Activated naive CD4-positive, alpha-beta T cell treated with anti-CD3 and anti-CD28 coated beads, Interleukin-2, amount 50 U/mL, for 72 hours (primary cell): ENCODE measurements at regions not wholly inside any gene's neighbourhood (a gene's known extent, or its start where the extent isn't known, plus 50 kb on each side); places are given as distances from the start of the nearest gene placed in this dataset.
"Not testable (repeated sequence)": the region's sequence is repeated elsewhere in the genome, so short reads cannot be mapped to it uniquely, and the experiment has no call there.

Experiments used
- ATAC-seq, 2 donors: fragments of 150-1000 bp; cut with Tn5 transposase; 2 replicates each; pipeline ENCODE4 v1.10.0; 2021; ENCODE audit warnings: mild to moderate bottlenecking in 2 of 2, moderate library complexity in 2 of 2
- DNase-seq, 2 donors: peaks; one replicate each; pipeline ENCODE4 v3.0.0; 2021 to 2022; ENCODE audit warnings: low spot score in 2 of 2
- H3K27ac Mint-ChIP-seq, 2 donors: one replicate each; pipeline ENCODE4 v1.8.0; 2022; ENCODE audit warnings: mild to moderate bottlenecking in 2 of 2, mixed read lengths in 2 of 2
- H3K36me3 Mint-ChIP-seq, 2 donors: one replicate each; pipeline ENCODE4 v1.8.0; 2022; ENCODE audit warnings: mixed read lengths in 2 of 2
- H3K9me3 Mint-ChIP-seq, 2 donors: one replicate each; pipeline ENCODE4 v1.8.0; 2022; ENCODE audit warnings: mixed read lengths in 2 of 2

GRCh38 chr2:142727821-142728478 lies 149.5 kb upstream of the KYNU start:
- not testable (repeated sequence) for ATAC-seq, H3K27ac Mint-ChIP-seq, DNase-seq, H3K36me3 Mint-ChIP-seq
- peaks cover 6 to 12% of the 10 kb centered on the region in 2 donors for H3K9me3 Mint-ChIP-seq

GRCh38 chr2:142725386-142725785 lies 152.1 kb upstream of the KYNU start:
- peaks cover 6% of the 10 kb centered on the region in 2 donors for H3K9me3 Mint-ChIP-seq
- no peak for DNase-seq
- no peak for ATAC-seq

DNA sequence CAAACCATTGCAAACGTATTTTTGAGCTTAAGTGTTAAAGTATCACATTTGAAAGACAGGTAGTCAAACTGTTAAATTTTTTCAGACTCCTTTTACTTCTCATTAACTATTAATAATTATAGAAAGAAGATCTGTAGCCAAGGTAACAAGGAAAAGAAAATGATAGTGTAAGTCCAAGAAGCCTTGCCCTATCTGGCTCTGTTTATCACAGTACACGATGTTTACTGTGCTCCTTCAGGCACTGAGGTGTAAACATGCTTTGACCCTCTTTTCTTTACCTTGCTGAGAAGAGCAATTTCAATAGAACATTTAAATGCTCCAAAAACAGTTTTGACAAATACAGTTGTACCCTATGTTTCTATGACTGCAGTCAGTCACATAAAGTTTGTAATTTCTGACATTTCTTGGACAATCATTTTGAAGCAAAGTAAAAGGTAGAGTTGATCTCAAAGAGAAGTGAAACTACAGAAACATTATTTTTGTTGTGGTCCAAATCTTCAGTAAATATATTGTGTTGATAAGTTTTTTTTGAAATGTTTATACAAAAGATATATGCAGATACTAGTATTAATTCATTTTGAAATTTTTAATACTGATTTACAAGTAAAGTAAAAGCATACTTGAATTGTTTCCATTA lies 152.6 kb upstream of the KYNU start:
- H3K9me3 Mint-ChIP-seq = peaks cover 6 to 10% of the 10 kb centered on the region in 2 donors
- no peak for ATAC-seq
- no peak for DNase-seq
- H3K27ac Mint-ChIP-seq = no peak overlapping the region
- peaks cover 0 to 4% of the 10 kb centered on the region in 2 donors for H3K36me3 Mint-ChIP-seq

More at GRCh38 chr2:142725386-142725785, 152.1 kb upstream of the KYNU start:
- H3K27ac Mint-ChIP-seq = no peak overlapping the region
- peaks cover 0 to 4% of the 10 kb centered on the region in 2 donors for H3K36me3 Mint-ChIP-seq

DNA sequence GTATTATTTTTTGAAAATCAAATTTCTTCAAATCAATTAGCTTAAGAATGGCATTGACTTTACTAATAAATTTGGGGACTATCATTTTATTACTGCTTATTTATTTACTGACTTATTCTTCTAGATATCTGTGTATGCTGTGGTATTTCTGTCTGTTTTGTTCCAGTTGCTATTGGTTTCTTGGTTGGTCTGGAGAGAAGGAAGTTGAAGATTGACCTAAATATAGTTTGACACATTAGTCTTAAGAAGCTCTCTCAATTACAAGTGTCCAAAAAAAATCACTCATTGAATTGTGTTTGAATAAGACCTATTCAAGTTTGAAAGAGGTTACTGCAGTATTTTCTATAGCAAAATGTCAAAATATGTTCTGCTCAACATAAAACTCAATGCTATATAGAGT lies 153.3 kb upstream of the KYNU start:
- DNase-seq = no peak
- no peak for ATAC-seq
- H3K27ac Mint-ChIP-seq = no peak overlapping the region
- peaks cover 4 to 8% of the 10 kb centered on the region in 2 donors for H3K9me3 Mint-ChIP-seq
- peaks cover 0 to 4% of the 10 kb centered on the region in 2 donors for H3K36me3 Mint-ChIP-seq

GRCh38 chr2:142723236-142723635 lies 154.2 kb upstream of the KYNU start:
- H3K27ac Mint-ChIP-seq = no peak overlapping the region
- H3K36me3 Mint-ChIP-seq = peaks cover 0 to 4% of the 10 kb centered on the region in 2 donors
- no peak for DNase-seq
- no peak for ATAC-seq
- peaks cover 0 to 4% of the 10 kb centered on the region in 2 donors for H3K9me3 Mint-ChIP-seq

- Mint-ChIP-seq H3K27ac (no peak overlapping the region), H3K36me3 (peaks cover 0 to 2% of the 10 kb centered on the region in 2 donors), H3K9me3 (peaks cover 0 to 4% of the 10 kb centered on the region in 2 donors)
- no peak for DNase-seq
- no peak for ATAC-seq
Measured at GRCh38 chr2:142722569-142722968, 154.9 kb upstream of the KYNU start.

DNA sequence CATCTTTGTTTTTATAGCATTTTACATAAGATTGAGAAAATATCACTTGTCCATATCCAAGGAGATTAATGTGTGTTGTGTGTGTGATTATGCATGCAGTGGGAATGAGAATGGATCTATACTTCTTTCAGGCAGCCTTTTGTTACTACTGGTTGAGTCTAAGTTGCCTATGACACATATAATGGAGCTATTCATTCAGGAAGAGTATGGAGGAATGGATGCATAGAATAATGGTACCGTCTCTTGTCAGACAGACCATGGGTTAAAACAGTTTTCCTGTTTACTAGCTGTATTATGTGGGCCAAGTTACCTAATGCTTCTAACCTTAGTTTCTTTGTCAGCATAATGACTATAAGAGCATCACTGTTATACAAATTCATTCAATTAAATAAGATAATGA lies 155.4 kb upstream of the KYNU start:
- Mint-ChIP-seq H3K9me3 (peaks cover 0 to 4% of the 10 kb centered on the region in 2 donors), H3K27ac (no peak overlapping the region), H3K36me3 (no peaks in the 10 kb centered on the region)
- DNase-seq (no peak), ATAC-seq (no peak)

DNA sequence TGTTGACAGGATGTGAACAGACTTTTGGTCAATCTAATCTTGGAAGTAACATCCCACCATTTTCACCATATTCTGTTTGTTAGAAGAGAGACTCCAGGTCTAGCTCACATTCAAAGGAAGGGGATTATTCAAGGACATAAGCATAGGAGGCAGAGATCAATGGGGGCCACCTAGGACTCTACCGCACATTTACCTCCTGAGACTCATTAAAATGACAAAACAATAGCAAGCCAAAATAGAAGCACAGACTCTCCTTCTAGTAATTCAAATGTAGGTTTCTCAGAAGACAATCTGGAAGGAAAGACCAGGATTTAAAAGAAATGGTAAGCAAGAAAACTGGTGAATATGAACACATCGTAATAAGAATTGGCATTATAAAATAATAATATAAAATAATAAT lies 156.4 kb upstream of the KYNU start:
- Mint-ChIP-seq H3K9me3 (peaks cover 0 to 4% of the 10 kb centered on the region in 2 donors), H3K36me3 (no peaks in the 10 kb centered on the region), H3K27ac (no peak overlapping the region)
- DNase-seq (no peak), ATAC-seq (no peak)

- Mint-ChIP-seq H3K9me3 (peaks cover 0 to 4% of the 10 kb centered on the region in 2 donors), H3K27ac (no peak overlapping the region), H3K36me3 (no peaks in the 10 kb centered on the region)
- DNase-seq (no peak), ATAC-seq (no peak)
Measured at GRCh38 chr2:142718576-142719155, 158.8 kb upstream of the KYNU start.

- H3K9me3 Mint-ChIP-seq = peaks cover 0 to 4% of the 10 kb centered on the region in 2 donors
- DNase-seq = no peak
- H3K27ac Mint-ChIP-seq = no peak overlapping the region
- no peaks in the 10 kb centered on the region for H3K36me3 Mint-ChIP-seq
- no peak for ATAC-seq
Measured at GRCh38 chr2:142716463-142717242, 160.8 kb upstream of the KYNU start.

DNA sequence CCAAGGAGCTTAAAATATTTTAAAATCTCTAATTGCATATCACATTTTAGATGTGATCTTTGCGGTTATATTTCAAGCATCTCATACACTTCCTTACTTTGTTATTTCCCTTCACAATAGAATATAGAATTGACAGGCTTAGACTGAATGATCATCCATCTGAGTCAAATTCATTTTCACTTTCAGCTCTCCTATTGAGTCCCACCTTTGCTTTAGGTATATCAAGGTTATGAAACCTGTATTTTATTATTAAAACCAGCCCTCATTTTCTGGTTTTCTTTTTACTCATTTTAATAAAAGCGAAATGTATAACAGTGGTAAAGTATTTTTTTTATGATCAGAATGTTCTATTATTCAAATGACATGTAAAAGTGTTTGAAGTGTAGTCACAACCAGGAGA lies 162.9 kb upstream of the KYNU start:
- no peaks in the 10 kb centered on the region for H3K36me3 Mint-ChIP-seq
- H3K27ac Mint-ChIP-seq = no peak overlapping the region
- ATAC-seq (no peak), DNase-seq (no peak)
- peaks cover 6% of the 10 kb centered on the region in 2 donors for H3K9me3 Mint-ChIP-seq

DNA sequence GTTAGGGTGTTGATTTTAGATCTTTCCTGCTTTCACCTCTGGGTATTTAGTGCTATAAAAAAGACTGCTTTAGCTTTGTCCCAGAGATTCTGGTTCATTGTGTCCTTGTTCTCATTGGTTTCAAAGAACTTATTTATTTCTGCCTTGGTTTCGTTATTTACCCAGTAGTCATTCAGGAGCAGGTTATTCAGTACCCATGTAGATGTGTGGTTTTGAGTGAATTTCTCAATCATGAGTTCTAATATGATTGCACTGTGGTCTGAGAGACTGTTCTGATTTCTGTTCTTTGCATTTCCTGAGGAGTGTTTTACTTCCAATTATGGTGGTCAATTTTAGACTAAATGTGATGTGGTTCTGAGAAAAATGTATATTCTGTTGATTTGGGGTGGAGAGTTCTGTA lies 167.1 kb upstream of the KYNU start:
- no peak for ATAC-seq
- no peak for DNase-seq
- no peaks in the 10 kb centered on the region for H3K36me3 Mint-ChIP-seq
- H3K9me3 Mint-ChIP-seq = peaks cover 6% of the 10 kb centered on the region in 2 donors
- no peak overlapping the region for H3K27ac Mint-ChIP-seq

DNA sequence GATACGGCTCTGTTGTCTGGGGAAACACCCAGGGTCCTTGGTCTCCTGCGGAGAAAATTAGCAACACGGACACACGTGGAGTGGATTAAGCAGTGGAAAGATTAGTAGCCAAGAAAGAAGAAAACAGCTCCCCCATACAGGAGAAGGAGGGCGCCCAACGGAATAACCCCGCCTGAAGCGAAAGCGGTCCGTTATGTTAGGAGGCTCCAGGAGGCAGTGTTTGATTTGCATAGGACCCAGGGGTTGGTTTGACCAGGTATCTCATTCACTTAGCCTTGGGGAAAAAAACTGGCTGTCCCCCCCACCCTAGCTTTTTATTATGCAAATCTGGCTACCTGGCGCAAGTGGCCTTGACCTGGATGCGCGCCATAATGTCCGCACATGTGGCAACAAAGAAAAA lies 170.1 kb upstream of the KYNU start:
- Mint-ChIP-seq H3K9me3 (peaks cover 6% of the 10 kb centered on the region in 2 donors), H3K36me3 (no peaks in the 10 kb centered on the region), H3K27ac (no peak overlapping the region)
- ATAC-seq (no peak), DNase-seq (no peak)

DNA sequence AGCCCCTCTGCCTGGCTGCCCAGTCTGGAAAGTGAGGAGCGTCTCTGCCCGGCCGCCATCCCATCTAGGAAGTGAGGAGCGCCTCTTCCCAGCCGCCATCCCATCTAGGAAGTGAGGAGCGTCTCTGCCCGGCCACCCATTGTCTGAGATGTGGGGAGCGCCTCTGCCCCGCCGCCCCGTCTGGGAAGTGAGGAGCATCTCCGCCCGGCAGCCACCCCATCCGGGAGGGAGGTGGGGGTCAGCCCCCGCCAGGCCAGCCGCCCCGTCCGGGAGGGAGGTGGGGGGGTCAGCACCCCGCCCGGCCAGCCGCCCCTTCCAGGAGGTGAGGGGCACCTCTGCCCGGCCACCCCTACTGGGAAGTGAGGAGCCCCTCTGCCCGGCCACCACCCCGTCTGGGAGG lies 175.1 kb upstream of the KYNU start:
- not testable (repeated sequence) for DNase-seq, ATAC-seq, H3K9me3 Mint-ChIP-seq, H3K36me3 Mint-ChIP-seq, H3K27ac Mint-ChIP-seq

DNA sequence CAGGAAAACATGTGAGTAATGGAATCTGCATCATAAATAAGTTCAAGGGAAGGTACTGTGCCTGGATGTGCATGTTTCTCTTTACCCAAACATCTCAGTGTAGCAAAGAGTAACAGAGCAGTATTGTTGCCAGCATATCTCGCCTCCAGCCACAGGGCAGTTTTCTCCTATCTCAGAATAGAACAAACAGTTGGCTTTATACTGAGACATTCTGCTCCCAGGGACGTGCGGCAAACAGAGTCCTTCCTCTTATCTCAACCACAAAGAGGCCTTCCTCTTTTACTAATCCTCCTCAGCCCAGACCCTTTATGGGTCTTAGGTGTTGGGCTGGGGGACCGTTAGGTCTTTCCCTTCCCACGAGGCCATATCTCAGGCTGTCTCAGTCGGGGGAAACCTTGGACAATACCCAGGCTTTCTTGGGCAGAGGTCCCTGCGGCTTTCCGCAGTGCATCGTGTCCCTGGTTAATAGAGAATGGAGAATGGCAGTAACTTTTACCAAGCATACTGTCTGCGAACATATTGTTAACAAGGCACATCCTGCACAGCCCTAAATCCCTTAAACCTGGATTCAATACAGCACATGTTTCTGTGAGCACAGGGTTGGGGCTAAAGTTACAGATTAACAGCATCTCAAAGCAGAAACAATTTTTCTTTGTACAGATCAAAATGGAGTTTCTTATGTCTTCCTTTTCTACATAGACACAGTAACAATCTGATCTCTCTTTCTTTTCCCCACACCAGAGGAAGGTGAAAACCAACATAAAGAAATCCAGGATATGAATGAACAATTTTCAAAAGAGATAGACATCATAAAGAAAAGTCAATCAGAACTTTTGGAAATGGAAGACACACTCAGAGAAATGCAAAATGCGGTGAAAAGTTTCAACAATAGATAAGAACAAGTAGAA lies 181.9 kb upstream of the KYNU start:
- H3K9me3 Mint-ChIP-seq = peaks cover 8 to 13% of the 10 kb centered on the region in 2 donors
- H3K27ac Mint-ChIP-seq = peak overlapping the region in 1 of 2 donors; percentile 59
- ATAC-seq, DNase-seq, H3K36me3 Mint-ChIP-seq: not testable (repeated sequence)

DNA sequence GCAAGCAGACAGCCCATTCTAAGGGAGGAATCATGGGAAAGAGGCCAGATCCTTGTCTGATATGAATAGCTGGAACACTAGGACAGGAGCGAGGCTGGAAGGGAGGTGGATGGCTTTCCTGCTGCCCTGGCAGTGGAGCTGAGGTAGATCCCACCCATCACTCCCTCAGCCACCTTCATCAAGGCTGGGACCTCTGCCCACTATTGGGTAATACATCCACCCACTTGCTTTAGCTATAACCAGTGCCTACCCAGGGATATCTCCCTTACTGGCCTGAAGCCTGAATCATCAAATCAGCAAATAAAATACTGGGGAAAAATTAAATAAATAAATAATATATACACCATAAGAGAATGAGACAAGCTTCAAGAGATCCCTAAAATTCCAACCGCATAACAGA lies 183.2 kb upstream of the KYNU start:
- no peak for ATAC-seq
- DNase-seq = no peak
- no peak overlapping the region for H3K27ac Mint-ChIP-seq
- H3K9me3 Mint-ChIP-seq = peaks cover 8 to 10% of the 10 kb centered on the region in 2 donors
- no peaks in the 10 kb centered on the region for H3K36me3 Mint-ChIP-seq
